Astrocyte (in vitro differentiated cells and primary cell): ENCODE measurements at regions not wholly inside any gene's neighbourhood (a gene's known extent, or its start where the extent isn't known, plus 50 kb on each side); places are given as distances from the start of the nearest gene placed in this dataset.

Experiments used
- DNase-seq: peaks from one replicate; pipeline ENCODE4 v3.0.0-alpha.2; 2010; ENCODE audit warnings: low read depth
- FAIRE-seq: peaks from 2 replicates; lab custom pipeline; 2011; peaks lifted over from hg19 to GRCh38; lab: Jason Lieb, UNC
- H2AFZ ChIP-seq: 2 replicates; pipeline ENCODE4 v1.6.0; 2012; ENCODE audit warnings: low read depth, low read length, inconsistent platforms
- H3K27ac ChIP-seq: 2 replicates; pipeline ENCODE4 v1.5.1; 2011; ENCODE audit warnings: low read depth, low read length, inconsistent platforms
- H3K27me3 ChIP-seq: 2 replicates; pipeline ENCODE4 v1.6.0; 2011; ENCODE audit warnings: low read length, inconsistent platforms; ENCODE audit not compliant: insufficient read depth
- H3K36me3 ChIP-seq: 2 replicates; pipeline ENCODE4 v1.5.1; 2011; ENCODE audit warnings: low read length, inconsistent platforms; ENCODE audit not compliant: insufficient read depth
- H3K4me1 ChIP-seq: 2 replicates; pipeline ENCODE4 v1.5.1; 2011; ENCODE audit warnings: low read length, inconsistent platforms; ENCODE audit not compliant: insufficient read depth
- H3K4me2 ChIP-seq: 2 replicates; pipeline ENCODE4 v1.6.0; 2012; ENCODE audit warnings: low read length, inconsistent platforms
- H3K4me3 ChIP-seq: 2 replicates; pipeline ENCODE4 v1.5.1; 2011; ENCODE audit warnings: low read depth, mild to moderate bottlenecking, low read length, inconsistent platforms; ENCODE audit not compliant: insufficient read depth
- H3K79me2 ChIP-seq: 2 replicates; pipeline ENCODE4 v1.6.0; 2012; ENCODE audit warnings: mild to moderate bottlenecking, low read length, inconsistent platforms; ENCODE audit not compliant: insufficient read depth
- H3K9ac ChIP-seq: 2 replicates; pipeline ENCODE4 v1.6.0; 2012; ENCODE audit warnings: mild to moderate bottlenecking, low read length, inconsistent platforms
- H3K9me3 ChIP-seq: 2 replicates; pipeline ENCODE4 v1.5.1; 2012; ENCODE audit warnings: low read depth, mild to moderate bottlenecking, low read length, inconsistent platforms; ENCODE audit not compliant: insufficient read depth
- H4K20me1 ChIP-seq: 2 replicates; pipeline ENCODE4 v1.6.0; 2012; ENCODE audit warnings: low read length, inconsistent platforms; ENCODE audit not compliant: insufficient read depth
- H3K27ac Mint-ChIP-seq: one replicate; pipeline ENCODE4 v1.8.0; 2021; ENCODE audit warnings: mild to moderate bottlenecking, mixed read lengths; ENCODE audit not compliant: unreplicated experiment
- H3K27me3 Mint-ChIP-seq: one replicate; pipeline ENCODE4 v1.8.0; 2021; ENCODE audit warnings: low read depth, mixed read lengths; ENCODE audit not compliant: unreplicated experiment
- H3K36me3 Mint-ChIP-seq: one replicate; pipeline ENCODE4 v1.8.0; 2021; ENCODE audit warnings: low read depth, mixed read lengths; ENCODE audit not compliant: unreplicated experiment
- H3K4me1 Mint-ChIP-seq: one replicate; pipeline ENCODE4 v1.8.0; 2021; ENCODE audit warnings: low read depth, mixed read lengths; ENCODE audit not compliant: unreplicated experiment
- H3K4me3 Mint-ChIP-seq: one replicate; pipeline ENCODE4 v1.8.0; 2021; ENCODE audit warnings: mild to moderate bottlenecking, moderate library complexity, mixed read lengths; ENCODE audit not compliant: unreplicated experiment
- H3K9me3 Mint-ChIP-seq: one replicate; pipeline ENCODE4 v1.8.0; 2021; ENCODE audit warnings: mild to moderate bottlenecking, mixed read lengths; ENCODE audit not compliant: unreplicated experiment
- CTCF ChIP-seq: IDR thresholded peaks from 2 replicates; pipeline ENCODE4 v1.5.1; 2011; ENCODE audit warnings: low read depth, mild to moderate bottlenecking, inconsistent platforms, low read length, moderate library complexity; ENCODE audit not compliant: insufficient read depth
- EZH2 ChIP-seq: IDR thresholded peaks from 2 replicates; pipeline ENCODE4 v1.6.1; 2012; ENCODE audit warnings: mild to moderate bottlenecking, low read length, inconsistent platforms; ENCODE audit not compliant: insufficient read depth

GRCh38 chr18:68431922-68432198 is 283.0 kb downstream of the TMX3 start:
- peak overlapping the region; percentile 77 for H3K27ac Mint-ChIP-seq
- H3K4me2 ChIP-seq = peak overlapping the region; percentile 44
- H4K20me1 ChIP-seq = no peaks in the 10 kb centered on the region
- H2AFZ ChIP-seq = no peak overlapping the region
- H3K27me3 ChIP-seq = no peaks in the 10 kb centered on the region
- H3K4me1 ChIP-seq = peaks cover 32% of the 10 kb centered on the region
- H3K27me3 Mint-ChIP-seq = no peaks in the 10 kb centered on the region
- H3K9ac ChIP-seq = no peak overlapping the region
- no peak overlapping the region for H3K4me3 ChIP-seq
- peaks cover 48% of the 10 kb centered on the region for H3K4me1 Mint-ChIP-seq
- FAIRE-seq (no peak), DNase-seq (no peak)
- peak overlapping the region; percentile 45 for H3K27ac ChIP-seq
- no peaks in the 10 kb centered on the region for H3K36me3 ChIP-seq
- peaks cover 4% of the 10 kb centered on the region for H3K9me3 Mint-ChIP-seq
- no peaks in the 10 kb centered on the region for H3K79me2 ChIP-seq
- TF ChIP-seq EZH2 (no peak), CTCF (no peak)
- H3K4me3 Mint-ChIP-seq = no peak overlapping the region
- no peaks in the 10 kb centered on the region for H3K9me3 ChIP-seq
- no peaks in the 10 kb centered on the region for H3K36me3 Mint-ChIP-seq

GRCh38 chr18:68431111-68431921 is 283.6 kb downstream of the TMX3 start:
- H3K27me3 Mint-ChIP-seq = no peaks in the 10 kb centered on the region
- FAIRE-seq (peak; percentile 64), DNase-seq (peak; percentile 79)
- H3K4me3 Mint-ChIP-seq = no peak overlapping the region
- no peaks in the 10 kb centered on the region for H3K36me3 Mint-ChIP-seq
- Histone ChIP-seq H4K20me1 (no peaks in the 10 kb centered on the region), H3K27me3 (no peaks in the 10 kb centered on the region), H3K9me3 (no peaks in the 10 kb centered on the region), H3K4me3 (no peak overlapping the region), H3K79me2 (no peaks in the 10 kb centered on the region), H3K27ac (peak overlapping the region; percentile 45), H3K4me1 (peaks cover 32% of the 10 kb centered on the region), H3K4me2 (peak overlapping the region; percentile 44), H3K9ac (no peak overlapping the region), H3K36me3 (no peaks in the 10 kb centered on the region), H2AFZ (no peak overlapping the region)
- H3K9me3 Mint-ChIP-seq = peaks cover under 1% of the 10 kb centered on the region
- peaks cover 51% of the 10 kb centered on the region for H3K4me1 Mint-ChIP-seq
- no peak for TF ChIP-seq CTCF
- no peak for TF ChIP-seq EZH2
- H3K27ac Mint-ChIP-seq = peak overlapping the region; percentile 77

GRCh38 chr18:68429841-68430240 is 285.1 kb downstream of the TMX3 start:
- Mint-ChIP-seq H3K27ac (no peak overlapping the region), H3K4me3 (no peak overlapping the region)

More at GRCh38 chr18:68429841-68430240, 285.1 kb downstream of the TMX3 start:
- Histone ChIP-seq H3K27ac (peak overlapping the region; percentile 71), H3K4me2 (no peak overlapping the region), H3K36me3 (no peaks in the 10 kb centered on the region), H3K79me2 (no peaks in the 10 kb centered on the region), H4K20me1 (no peaks in the 10 kb centered on the region), H2AFZ (no peak overlapping the region), H3K4me3 (no peak overlapping the region), H3K27me3 (no peaks in the 10 kb centered on the region), H3K4me1 (peaks cover 32% of the 10 kb centered on the region), H3K9me3 (no peaks in the 10 kb centered on the region), H3K9ac (no peak overlapping the region)
- FAIRE-seq (no peak), DNase-seq (peak; percentile 32)
- H3K27me3 Mint-ChIP-seq = no peaks in the 10 kb centered on the region
- peaks cover 51% of the 10 kb centered on the region for H3K4me1 Mint-ChIP-seq
- no peak for TF ChIP-seq CTCF
- no peak for TF ChIP-seq EZH2
- no peaks in the 10 kb centered on the region for H3K9me3 Mint-ChIP-seq
- no peaks in the 10 kb centered on the region for H3K36me3 Mint-ChIP-seq
